ENCODE measurements at regions not wholly inside any gene's neighbourhood (a gene's known extent, or its start where the extent isn't known, plus 50 kb on each side); places are given as distances from the start of the nearest gene placed in this dataset.

DNA sequence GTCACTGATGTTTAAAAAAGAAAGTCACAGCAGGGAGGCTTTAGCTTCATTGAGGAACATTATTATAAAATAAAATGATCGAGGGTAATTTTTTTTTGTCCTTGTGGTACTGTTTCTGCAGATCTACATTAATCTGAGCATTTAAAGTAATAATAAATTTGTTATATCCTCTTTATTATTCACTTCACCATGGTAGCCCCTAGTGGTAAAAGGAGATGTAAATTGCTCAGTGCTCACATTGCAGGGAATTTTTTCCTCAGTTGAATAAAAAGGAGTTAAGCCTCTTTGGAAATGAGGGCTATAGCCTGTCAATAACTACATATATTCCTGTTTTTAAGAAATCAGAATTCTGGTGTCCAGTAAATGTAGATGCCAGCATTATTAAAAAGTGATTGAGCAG is 99.7 kb upstream of the VPREB1 start:
- DNase-seq, result no peak

- no peak for DNase-seq
Measured at GRCh38 chr22:22143448-22143847, 101.1 kb upstream of the VPREB1 start.

DNA sequence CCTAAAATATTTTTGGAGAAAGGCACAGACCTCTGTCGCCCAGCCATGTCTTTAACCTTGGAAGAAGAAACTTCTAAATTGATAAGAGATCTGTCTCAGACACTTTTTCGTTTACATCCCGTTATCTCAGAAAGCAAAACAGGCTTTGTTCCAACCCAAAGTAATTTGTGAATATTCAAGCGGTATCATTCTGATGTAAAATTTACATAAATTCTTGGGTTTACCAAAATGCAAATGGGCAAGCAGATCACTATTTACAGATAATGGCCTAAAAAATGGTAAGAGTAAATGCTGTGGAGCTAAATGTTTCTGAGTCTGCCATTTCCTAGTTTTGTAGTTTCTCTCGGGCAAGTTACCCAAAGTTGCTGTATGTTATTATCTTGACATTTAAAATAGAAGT is 101.9 kb upstream of the VPREB1 start:
- no peak for DNase-seq

- no peak for DNase-seq
Measured at GRCh38 chr22:22141771-22142591, 102.6 kb upstream of the VPREB1 start.

DNA sequence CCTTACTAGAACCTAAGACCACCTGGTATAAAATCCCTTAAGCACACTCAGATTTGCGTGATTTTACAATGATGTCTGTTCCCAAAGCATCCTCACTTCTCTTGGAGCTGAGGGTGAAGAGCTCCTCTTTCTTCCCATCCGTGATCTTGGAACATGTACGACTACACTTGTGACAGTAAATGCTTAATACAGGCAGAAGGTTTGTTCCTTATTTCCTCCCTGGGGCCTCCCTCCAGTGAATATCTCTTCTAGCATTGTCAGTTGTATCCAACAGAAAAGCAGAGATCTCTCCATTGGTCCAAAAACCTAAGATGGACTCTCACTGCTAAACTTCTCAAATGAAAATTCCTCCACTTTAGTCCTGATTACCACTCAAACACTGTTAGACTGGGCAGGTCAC is 103.6 kb upstream of the VPREB1 start:
- no peak for DNase-seq

- DNase-seq, result no peak
Measured at GRCh38 chr22:22139364-22139763, 105.2 kb upstream of the VPREB1 start.

DNA sequence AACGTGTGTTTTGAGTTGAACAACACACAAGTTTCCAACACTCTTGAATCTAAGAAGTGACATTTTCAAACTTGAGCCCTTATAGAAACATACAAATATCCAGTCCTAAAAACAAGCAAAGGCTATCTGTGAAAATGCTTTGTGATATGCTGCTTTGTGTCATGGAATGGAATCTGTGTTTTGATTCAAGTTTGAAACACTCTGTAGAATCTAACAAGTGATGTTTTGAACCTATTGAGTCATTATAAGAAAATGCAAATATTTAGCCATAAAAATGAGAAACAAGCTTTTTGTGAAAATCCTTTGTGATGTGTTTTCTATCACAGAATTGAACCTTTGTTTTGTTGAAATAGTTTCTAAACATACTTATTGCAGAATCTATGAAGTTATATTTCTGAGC is 105.7 kb upstream of the VPREB1 start:
- DNase-seq, result no peak

- DNase-seq, result no peak
Measured at GRCh38 chr22:22137891-22138290, 106.7 kb upstream of the VPREB1 start.

- DNase-seq, result no peak
Measured at GRCh38 chr22:22133910-22134309, 110.7 kb upstream of the VPREB1 start.

GRCh38 chr22:22130953-22131608 is 113.5 kb upstream of the VPREB1 start:
- DNase-seq, result no peak

DNA sequence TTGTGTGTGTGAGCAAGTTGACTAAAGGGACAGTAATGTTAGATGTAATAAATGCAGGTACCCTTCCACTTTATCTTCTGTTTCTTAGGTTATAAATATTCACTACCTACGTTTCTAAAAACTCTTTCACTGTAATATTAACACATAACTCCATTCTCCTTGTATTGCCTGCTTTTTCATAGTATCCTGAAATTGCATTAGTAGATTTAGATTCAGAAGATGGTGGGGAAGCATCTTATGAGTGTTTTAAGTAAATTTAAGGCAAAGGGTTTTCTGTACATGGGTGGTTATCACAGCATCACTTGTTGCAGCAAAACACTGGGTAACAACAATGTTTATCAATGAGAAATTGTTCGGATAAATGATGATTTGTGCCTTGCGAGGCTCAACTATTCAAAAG is 115.2 kb upstream of the VPREB1 start:
- no peak for DNase-seq

DNA sequence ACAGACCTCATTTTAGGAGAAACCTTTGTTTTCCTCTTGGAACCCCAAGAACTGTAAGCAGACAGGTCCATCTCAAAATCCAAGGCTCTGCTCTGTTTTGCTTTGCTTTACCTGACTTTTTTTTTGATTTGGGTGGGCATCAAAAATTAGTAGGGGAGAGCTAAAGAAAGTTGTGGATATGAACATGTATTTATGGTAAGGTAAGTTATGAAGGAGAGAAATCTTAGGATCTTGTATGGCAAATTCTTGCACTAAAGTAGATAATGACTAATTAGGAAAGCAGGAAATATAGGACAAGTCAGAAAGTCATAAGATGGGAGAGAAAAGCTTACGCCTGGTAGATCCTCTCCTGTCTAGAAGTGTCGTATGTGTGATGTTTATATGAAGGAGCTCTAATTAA is 116.1 kb upstream of the VPREB1 start:
- no peak for DNase-seq

- DNase-seq, result no peak
Measured at GRCh38 chr22:22127100-22127499, 117.5 kb upstream of the VPREB1 start.

GRCh38 chr22:22125579-22126468 is 118.8 kb upstream of the VPREB1 start:
- DNase-seq, result no peak

DNA sequence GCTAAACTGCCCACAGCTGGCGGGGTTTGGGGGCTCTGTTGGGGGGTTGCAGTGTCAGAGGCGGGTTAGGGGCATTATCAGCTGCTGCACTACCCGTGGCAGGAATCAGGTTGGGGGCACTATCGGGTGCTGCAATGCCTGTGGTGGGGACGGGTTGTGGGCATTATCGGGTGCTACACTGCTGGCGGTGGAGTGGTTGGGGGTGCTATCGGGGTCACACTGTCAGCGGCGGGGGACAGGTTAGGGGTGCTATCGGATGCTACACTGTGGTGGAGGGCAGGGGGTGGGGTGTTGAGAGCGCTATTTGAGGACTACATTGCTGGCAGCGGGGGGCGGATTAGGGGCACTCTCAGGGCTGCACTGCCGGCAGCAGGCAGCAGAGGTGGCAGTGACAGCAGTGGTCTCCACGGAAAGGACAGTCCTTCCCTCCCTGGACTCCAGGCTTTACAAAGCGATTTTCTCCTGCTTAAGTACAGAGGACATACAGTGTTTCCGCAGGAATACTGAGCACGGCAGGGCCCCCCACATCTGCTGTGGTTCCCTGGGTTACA is 119.5 kb upstream of the VPREB1 start:
- no peak for DNase-seq

DNA sequence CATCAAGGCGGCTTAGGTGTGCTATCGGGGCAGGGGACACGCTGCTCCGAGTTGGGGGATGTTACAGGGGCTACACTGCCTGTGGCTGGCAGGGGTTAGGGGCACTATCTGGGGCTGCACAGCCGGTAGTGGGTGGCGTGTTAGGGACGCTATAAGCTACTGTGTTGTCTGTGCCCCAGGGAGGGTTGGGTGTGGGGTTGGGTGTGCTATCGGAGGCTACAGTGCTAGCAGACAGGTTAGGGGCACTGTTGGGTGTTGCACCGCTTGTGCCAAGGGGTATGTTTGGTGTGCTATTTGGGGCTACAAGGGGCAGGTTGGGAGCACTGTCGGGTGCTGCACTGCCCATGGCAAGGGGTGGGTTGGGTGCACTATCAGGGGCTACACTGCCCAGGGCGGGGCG is 120.2 kb upstream of the VPREB1 start:
- no peak for DNase-seq

DNA sequence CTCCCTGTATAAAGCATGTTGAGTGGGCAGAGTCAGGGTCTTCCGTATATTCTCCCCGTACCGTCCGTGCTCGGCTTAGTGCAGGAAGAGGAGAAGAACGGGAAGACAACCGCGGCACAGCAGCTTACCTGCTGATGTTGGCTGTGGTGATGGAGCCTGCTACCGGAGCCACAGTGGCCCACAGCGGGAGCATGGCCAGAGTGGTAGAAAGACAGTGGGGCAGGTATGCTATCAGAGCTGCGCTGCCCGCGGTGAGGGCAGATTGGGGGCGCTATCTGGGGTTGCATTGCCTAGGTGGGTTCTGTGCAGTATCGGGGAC is 120.7 kb upstream of the VPREB1 start:
- DNase-seq, result no peak

DNA sequence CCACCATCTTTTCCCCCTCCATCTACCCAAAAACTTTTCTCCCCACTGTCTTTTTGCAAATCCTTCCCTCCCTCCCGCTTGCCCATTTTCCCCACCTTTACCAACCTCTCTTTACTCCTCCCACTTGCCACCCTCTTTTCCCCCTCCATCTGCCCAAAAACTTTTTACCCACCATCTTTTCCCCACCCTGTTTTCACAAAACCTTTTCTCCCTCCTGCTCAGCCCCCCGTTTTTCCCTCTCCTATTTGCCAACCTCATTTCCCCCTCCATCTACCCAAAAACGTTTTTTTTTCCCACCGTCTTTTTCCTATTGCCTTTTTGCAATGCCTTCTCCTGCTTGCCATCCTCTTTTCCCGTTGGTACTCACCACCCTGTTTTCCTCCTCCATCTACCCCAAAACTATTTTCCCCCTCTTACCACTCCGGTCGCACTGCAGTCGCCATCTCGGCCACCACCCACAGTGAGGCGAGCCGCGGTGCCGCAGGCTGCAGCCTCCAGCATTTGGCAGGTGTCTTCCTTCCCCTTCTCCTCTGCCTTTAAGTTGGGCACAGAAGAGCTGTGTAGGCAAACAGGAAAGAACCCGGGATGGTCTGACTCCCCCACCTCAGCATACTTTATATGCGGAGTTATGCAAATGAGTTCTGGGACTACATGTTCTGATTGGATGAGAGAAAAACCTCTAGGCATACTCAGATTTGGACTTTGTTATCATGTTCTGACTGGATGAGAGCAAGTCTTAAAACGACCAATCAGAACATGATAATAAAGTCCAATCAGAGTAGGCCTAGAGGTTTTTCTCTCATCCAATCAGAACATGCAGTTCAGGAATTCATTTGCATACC is 121.2 kb upstream of the VPREB1 start:
- DNase-seq, result no peak

DNA sequence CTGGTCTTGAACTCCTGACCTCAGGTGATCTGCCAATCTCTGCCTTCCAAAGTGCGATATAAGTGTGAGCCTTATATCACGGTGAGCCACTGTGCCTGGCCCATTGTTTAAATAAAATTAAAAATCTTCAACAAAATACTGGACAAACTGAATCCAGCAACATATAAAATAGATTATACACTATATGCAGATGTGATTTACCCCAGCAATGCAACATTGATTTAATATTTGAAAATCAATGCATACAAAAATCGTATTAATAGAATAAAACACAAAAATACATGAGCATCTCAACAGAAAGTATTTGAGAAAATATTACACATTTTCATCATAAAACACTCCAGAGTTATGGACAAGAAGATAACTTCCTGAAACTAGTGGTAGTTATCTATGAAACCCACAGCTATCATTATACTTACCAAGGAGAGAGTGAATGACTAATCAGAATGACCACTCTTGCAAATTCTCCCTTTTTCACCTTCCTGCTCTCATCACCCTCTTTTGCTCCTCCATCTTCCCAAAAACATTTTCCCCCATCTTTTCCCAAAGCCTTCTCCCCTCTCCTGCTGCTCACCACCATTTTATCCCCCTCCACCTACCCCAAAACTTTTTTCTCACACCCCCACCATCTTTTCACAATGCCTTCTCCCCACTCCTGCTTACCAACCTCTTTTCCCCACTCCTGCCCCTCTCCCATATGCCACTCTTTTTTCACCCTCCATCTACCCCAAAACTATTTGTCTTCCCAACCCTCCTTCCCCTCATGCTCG is 122.1 kb upstream of the VPREB1 start:
- DNase-seq, result no peak

GRCh38 chr22:22121445-22121844 is 123.1 kb upstream of the VPREB1 start:
- DNase-seq, result no peak

DNA sequence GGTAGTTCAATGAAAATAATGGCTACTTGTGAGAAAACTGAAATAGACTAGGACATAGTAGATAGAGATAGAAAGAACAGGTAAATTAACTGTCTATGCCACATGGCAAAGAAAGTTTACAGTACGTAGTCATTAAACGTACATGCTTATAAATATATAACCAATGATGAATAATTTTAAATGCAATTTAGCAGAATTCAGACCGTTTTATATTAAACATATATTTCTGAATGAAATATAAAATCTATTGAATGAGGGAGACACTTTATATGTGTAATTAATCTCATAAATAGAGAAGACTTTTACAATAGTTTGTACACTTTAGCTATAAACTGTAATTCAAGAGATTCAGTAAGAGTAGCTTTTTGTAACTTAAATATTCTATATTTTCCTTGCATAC is 124.4 kb upstream of the VPREB1 start:
- DNase-seq, result no peak

GRCh38 chr22:22118987-22119386 is 125.6 kb upstream of the VPREB1 start:
- no peak for DNase-seq
